H9 (cell line): ENCODE measurements at regions not wholly inside any gene's neighbourhood (a gene's known extent, or its start where the extent isn't known, plus 50 kb on each side); places are given as distances from the start of the nearest gene placed in this dataset.

ENCODE experiments used
- DNase-seq: peaks from one replicate; pipeline ENCODE4 v3.0.0-alpha.2; 2017
- H2AFZ ChIP-seq: one replicate; pipeline ENCODE4 v1.6.1; 2013; ENCODE audit warnings: mild to moderate bottlenecking, low read length, control low read depth, moderate library complexity
- H2AK5ac ChIP-seq: 2 replicates; pipeline ENCODE4 v1.6.1; 2013; ENCODE audit warnings: low read length, control low read depth, mixed read lengths; ENCODE audit not compliant: insufficient read length
- H2BK120ac ChIP-seq: one replicate; pipeline ENCODE4 v1.6.1; 2013; ENCODE audit warnings: low read depth, mild to moderate bottlenecking, low read length, control low read depth, inconsistent platforms; ENCODE audit not compliant: poor library complexity, severe bottlenecking
- H2BK12ac ChIP-seq: 2 replicates; pipeline ENCODE4 v1.6.1; 2013; ENCODE audit warnings: low read length, control low read depth, mixed read lengths, low read depth; ENCODE audit not compliant: insufficient read length
- H2BK15ac ChIP-seq: 2 replicates; pipeline ENCODE4 v1.6.1; 2013; ENCODE audit warnings: low read depth, low read length, control low read depth
- H2BK20ac ChIP-seq: one replicate; pipeline ENCODE4 v1.6.1; 2013; ENCODE audit warnings: low read depth, mild to moderate bottlenecking, low read length, control low read depth, inconsistent platforms; ENCODE audit not compliant: poor library complexity, severe bottlenecking
- H2BK5ac ChIP-seq: 2 replicates; pipeline ENCODE4 v1.6.1; 2013; ENCODE audit warnings: low read length, control low read depth, mixed read lengths; ENCODE audit not compliant: insufficient read length
- H3K14ac ChIP-seq: 2 replicates; pipeline ENCODE4 v1.6.1; 2013; ENCODE audit warnings: low read length, control low read depth; ENCODE audit not compliant: insufficient read depth
- H3K18ac ChIP-seq: 2 replicates; pipeline ENCODE4 v1.6.1; 2013; ENCODE audit warnings: low read depth, mild to moderate bottlenecking, mixed read lengths, low read length, control low read depth; ENCODE audit not compliant: insufficient read length
- H3K23ac ChIP-seq: 2 replicates; pipeline ENCODE4 v1.6.1; 2013; ENCODE audit warnings: low read length, control low read depth, mixed read lengths, low read depth; ENCODE audit not compliant: insufficient read length
- H3K23me2 ChIP-seq: 2 replicates; pipeline ENCODE4 v1.6.1; 2013; ENCODE audit warnings: low read depth, mild to moderate bottlenecking, mixed read lengths, low read length, control low read depth; ENCODE audit not compliant: insufficient read length, poor library complexity, severe bottlenecking
- H3K27ac ChIP-seq: 2 replicates; pipeline ENCODE4 v1.5.1; 2013; ENCODE audit warnings: low read length, control low read depth, mixed read lengths, low read depth; ENCODE audit not compliant: insufficient read length
- H3K27me3 ChIP-seq: 2 replicates; pipeline ENCODE4 v1.6.1; 2013; ENCODE audit warnings: low read length, control low read depth, inconsistent platforms; ENCODE audit not compliant: insufficient read depth
- H3K4ac ChIP-seq: 2 replicates; pipeline ENCODE4 v1.6.1; 2013; ENCODE audit warnings: low read depth, mild to moderate bottlenecking, control low read depth, inconsistent platforms, low read length, moderate library complexity
- H3K4me1 ChIP-seq: 2 replicates; pipeline ENCODE4 v1.6.1; 2013; ENCODE audit warnings: low read length, control low read depth, inconsistent platforms; ENCODE audit not compliant: insufficient read depth
- H3K4me2 ChIP-seq: 2 replicates; pipeline ENCODE4 v1.6.1; 2013; ENCODE audit warnings: low read length, control low read depth, mixed read lengths; ENCODE audit not compliant: insufficient read length, insufficient read depth
- H3K56ac ChIP-seq: 2 replicates; pipeline ENCODE4 v1.6.1; 2013; ENCODE audit warnings: low read depth, mild to moderate bottlenecking, mixed read lengths, low read length, control low read depth; ENCODE audit not compliant: insufficient read length
- H3K79me1 ChIP-seq: 2 replicates; pipeline ENCODE4 v1.6.1; 2013; ENCODE audit warnings: low read depth, mild to moderate bottlenecking, moderate library complexity, low read length, control low read depth, inconsistent platforms; ENCODE audit not compliant: insufficient read depth, poor library complexity, severe bottlenecking
- H3K79me2 ChIP-seq: 2 replicates; pipeline ENCODE4 v1.6.1; 2013; ENCODE audit warnings: low read length, control low read depth, inconsistent platforms; ENCODE audit not compliant: insufficient read depth
- H3K9ac ChIP-seq: 2 replicates; pipeline ENCODE4 v1.6.1; 2013; ENCODE audit warnings: low read length, control low read depth, mixed read lengths; ENCODE audit not compliant: insufficient read length; ENCODE audit errors: extremely low read depth
- H3K9me3 ChIP-seq: one replicate; pipeline ENCODE4 v1.6.1; 2013; ENCODE audit warnings: low read depth, low read length, inconsistent platforms; ENCODE audit not compliant: control insufficient read depth
- H3T11ph ChIP-seq: one replicate; pipeline ENCODE4 v1.6.1; 2013; ENCODE audit warnings: mild to moderate bottlenecking, low read length, control low read depth, inconsistent platforms
- H4K20me1 ChIP-seq: one replicate; pipeline ENCODE4 v1.6.1; 2013; ENCODE audit not compliant: control insufficient read depth, insufficient read length, insufficient read depth
- H4K5ac ChIP-seq: 2 replicates; pipeline ENCODE4 v1.6.1; 2013; ENCODE audit warnings: low read depth, mild to moderate bottlenecking, mixed read lengths, low read length, control low read depth; ENCODE audit not compliant: insufficient read length
- H4K8ac ChIP-seq: replicated peaks from 2 replicates; pipeline ENCODE4 v1.6.1; 2013; ENCODE audit warnings: low read length, control low read depth, mixed read lengths, low read depth; ENCODE audit not compliant: insufficient read length
- H4K91ac ChIP-seq: 2 replicates; pipeline ENCODE4 v1.6.1; 2013; ENCODE audit warnings: low read depth, mild to moderate bottlenecking, moderate library complexity, mixed read lengths, low read length, control low read depth; ENCODE audit not compliant: insufficient read length
- H3K27ac Mint-ChIP-seq, 3 experiments: 2 replicates in 2 of 3; 3 replicates in 1 of 3; pipeline ENCODE4 v1.8.0; 2020 to 2021; ENCODE audit warnings: mixed read lengths in 3 of 3, mild to moderate bottlenecking in 1 of 3, moderate library complexity in 1 of 3
- H3K27me3 Mint-ChIP-seq: 2 replicates; pipeline ENCODE4 v1.8.0; 2021; ENCODE audit warnings: low read depth, mild to moderate bottlenecking, moderate library complexity, mixed read lengths
- H3K36me3 Mint-ChIP-seq, 3 experiments: 2 replicates in 2 of 3; 3 replicates in 1 of 3; pipeline ENCODE4 v1.8.0; 2020 to 2021; ENCODE audit warnings: low read depth in 3 of 3, mixed read lengths in 3 of 3; ENCODE audit not compliant: insufficient read depth in 1 of 3
- H3K4me1 Mint-ChIP-seq, 2 experiments: 2 replicates each; pipeline ENCODE4 v1.8.0; 2020; ENCODE audit warnings: mixed read lengths in 2 of 2
- H3K4me3 Mint-ChIP-seq, 2 experiments: 2 replicates in 1 of 2; 3 replicates in 1 of 2; pipeline ENCODE4 v1.8.0; 2020 to 2021; ENCODE audit warnings: mild to moderate bottlenecking in 2 of 2, mixed read lengths in 2 of 2, moderate library complexity in 1 of 2
- H3K9me3 Mint-ChIP-seq, 2 experiments: 2 replicates in 1 of 2; 3 replicates in 1 of 2; pipeline ENCODE4 v1.8.0; 2020; ENCODE audit warnings: mild to moderate bottlenecking in 2 of 2, mixed read lengths in 2 of 2, moderate library complexity in 1 of 2
- CTCF ChIP-seq: fragments of 200-600 bp; sonication (generic); conservative IDR thresholded peaks from 3 replicates; pipeline ENCODE4 v1.8.0; 2021; ENCODE audit warnings: antibody characterized with exemption, mild to moderate bottlenecking
- WGBS: extraction: QIAGEN DNeasy Blood & Tissue Kit; methylation state at CpG from one replicate; pipeline ENCODE4 v1.1.7; 2013; ENCODE audit warnings: missing lambda C conversion rate, low lambda C conversion rate, mixed read lengths; ENCODE audit not compliant: insufficient read length; ENCODE audit errors: extremely low coverage; 5-methylcytosine and 5-hydroxymethylcytosine counted together

GRCh38 chr2:34723683-34724082 lies 1124.6 kb upstream of the FAM98A start:
- WGBS, result no CpG with 5 or more reads among the region's 1 CpG
- H4K20me1 ChIP-seq, result no peaks in the 10 kb centered on the region
- H3K27ac ChIP-seq, result no peak overlapping the region
- no peaks in the 10 kb centered on the region for H3K79me1 ChIP-seq
- no peak overlapping the region for H2BK120ac ChIP-seq
- no peak overlapping the region for H3K14ac ChIP-seq
- no peak overlapping the region for H3K9ac ChIP-seq
- no peak overlapping the region for H2AK5ac ChIP-seq
- H2BK15ac ChIP-seq, result no peak overlapping the region
- peaks cover 1% of the 10 kb centered on the region; the same call in 1 of the 2 replicates for H3K27me3 Mint-ChIP-seq
- no peak overlapping the region for H4K91ac ChIP-seq
- H3K4me3 Mint-ChIP-seq, result no peak overlapping the region
- no peak for DNase-seq
- no peaks in the 10 kb centered on the region for H3K27me3 ChIP-seq
- H4K8ac ChIP-seq, result no peak overlapping the region
- H3K4me1 ChIP-seq, result no peaks in the 10 kb centered on the region
- no peak overlapping the region for H2AFZ ChIP-seq
- H3K4ac ChIP-seq, result no peak overlapping the region
- no peak overlapping the region for H2BK5ac ChIP-seq
- H3K56ac ChIP-seq, result no peak overlapping the region
- no peak overlapping the region for H2BK12ac ChIP-seq
- H2BK20ac ChIP-seq, result no peak overlapping the region
- no peak overlapping the region for H3K27ac Mint-ChIP-seq
- H3K23me2 ChIP-seq, result no peaks in the 10 kb centered on the region
- no peak overlapping the region for H4K5ac ChIP-seq
- peaks cover 0 to 2% of the 10 kb centered on the region in 2 experiments; a peak in 1 of 5 replicates for H3K9me3 Mint-ChIP-seq
- peaks cover 9 to 15% of the 10 kb centered on the region in 2 experiments for H3K4me1 Mint-ChIP-seq
- H3T11ph ChIP-seq, result no peak overlapping the region
- H3K79me2 ChIP-seq, result no peaks in the 10 kb centered on the region
- no peaks in the 10 kb centered on the region for H3K9me3 ChIP-seq
- peaks cover 0 to 9% (median 2%) of the 10 kb centered on the region in 3 experiments; a peak in 4 of 7 replicates for H3K36me3 Mint-ChIP-seq
- TF ChIP-seq CTCF, result no peak
- H3K4me2 ChIP-seq, result no peak overlapping the region
- H3K23ac ChIP-seq, result no peak overlapping the region
- H3K18ac ChIP-seq, result no peak overlapping the region
